ENCODE measurements at regions not wholly inside any gene's neighbourhood (a gene's known extent, or its start where the extent isn't known, plus 50 kb on each side); places are given as distances from the start of the nearest gene placed in this dataset.

DNA sequence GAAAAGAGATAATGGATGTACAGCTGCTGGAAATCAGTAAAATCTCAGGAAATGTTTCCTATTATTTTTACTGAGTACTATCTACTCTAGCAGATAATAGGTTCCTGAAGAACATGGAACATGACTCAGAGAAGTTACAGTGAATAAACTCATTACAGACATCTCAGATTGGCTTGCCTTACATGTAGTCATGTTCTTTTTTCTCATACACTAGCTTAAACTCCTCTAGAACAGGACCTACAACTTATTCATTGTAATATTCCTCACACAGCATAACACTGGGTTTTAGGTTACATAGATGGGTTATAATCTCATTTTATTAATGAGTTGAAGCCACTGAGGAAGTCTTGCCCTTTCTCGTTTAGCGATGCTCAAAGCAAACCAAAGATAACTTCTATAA, 86.9 kb upstream of the BMP2K start:
- TF ChIP-seq, protein P1, sequence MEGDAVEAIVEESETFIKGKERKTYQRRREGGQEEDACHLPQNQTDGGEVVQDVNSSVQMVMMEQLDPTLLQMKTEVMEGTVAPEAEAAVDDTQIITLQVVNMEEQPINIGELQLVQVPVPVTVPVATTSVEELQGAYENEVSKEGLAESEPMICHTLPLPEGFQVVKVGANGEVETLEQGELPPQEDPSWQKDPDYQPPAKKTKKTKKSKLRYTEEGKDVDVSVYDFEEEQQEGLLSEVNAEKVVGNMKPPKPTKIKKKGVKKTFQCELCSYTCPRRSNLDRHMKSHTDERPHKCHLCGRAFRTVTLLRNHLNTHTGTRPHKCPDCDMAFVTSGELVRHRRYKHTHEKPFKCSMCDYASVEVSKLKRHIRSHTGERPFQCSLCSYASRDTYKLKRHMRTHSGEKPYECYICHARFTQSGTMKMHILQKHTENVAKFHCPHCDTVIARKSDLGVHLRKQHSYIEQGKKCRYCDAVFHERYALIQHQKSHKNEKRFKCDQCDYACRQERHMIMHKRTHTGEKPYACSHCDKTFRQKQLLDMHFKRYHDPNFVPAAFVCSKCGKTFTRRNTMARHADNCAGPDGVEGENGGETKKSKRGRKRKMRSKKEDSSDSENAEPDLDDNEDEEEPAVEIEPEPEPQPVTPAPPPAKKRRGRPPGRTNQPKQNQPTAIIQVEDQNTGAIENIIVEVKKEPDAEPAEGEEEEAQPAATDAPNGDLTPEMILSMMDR (IDR thresholded peaks at IDR 0.05), result no peak
- TF ChIP-seq MYBL2 (CRISPR knock-in tag; IDR thresholded peaks at IDR 0.05) (no peak), RORB (CRISPR knock-in tag; IDR thresholded peaks at IDR 0.05) (no peak), TP53 (CRISPR knock-in tag; IDR thresholded peaks at IDR 0.05) (no peak), CREB1 (CRISPR knock-in tag; IDR thresholded peaks at IDR 0.05) (no peak), ZNF232 (CRISPR knock-in tag; IDR thresholded peaks at IDR 0.05) (no peak), NR1H2 (CRISPR knock-in tag; IDR thresholded peaks at IDR 0.05) (no peak)
- TF ChIP-seq, protein P2, sequence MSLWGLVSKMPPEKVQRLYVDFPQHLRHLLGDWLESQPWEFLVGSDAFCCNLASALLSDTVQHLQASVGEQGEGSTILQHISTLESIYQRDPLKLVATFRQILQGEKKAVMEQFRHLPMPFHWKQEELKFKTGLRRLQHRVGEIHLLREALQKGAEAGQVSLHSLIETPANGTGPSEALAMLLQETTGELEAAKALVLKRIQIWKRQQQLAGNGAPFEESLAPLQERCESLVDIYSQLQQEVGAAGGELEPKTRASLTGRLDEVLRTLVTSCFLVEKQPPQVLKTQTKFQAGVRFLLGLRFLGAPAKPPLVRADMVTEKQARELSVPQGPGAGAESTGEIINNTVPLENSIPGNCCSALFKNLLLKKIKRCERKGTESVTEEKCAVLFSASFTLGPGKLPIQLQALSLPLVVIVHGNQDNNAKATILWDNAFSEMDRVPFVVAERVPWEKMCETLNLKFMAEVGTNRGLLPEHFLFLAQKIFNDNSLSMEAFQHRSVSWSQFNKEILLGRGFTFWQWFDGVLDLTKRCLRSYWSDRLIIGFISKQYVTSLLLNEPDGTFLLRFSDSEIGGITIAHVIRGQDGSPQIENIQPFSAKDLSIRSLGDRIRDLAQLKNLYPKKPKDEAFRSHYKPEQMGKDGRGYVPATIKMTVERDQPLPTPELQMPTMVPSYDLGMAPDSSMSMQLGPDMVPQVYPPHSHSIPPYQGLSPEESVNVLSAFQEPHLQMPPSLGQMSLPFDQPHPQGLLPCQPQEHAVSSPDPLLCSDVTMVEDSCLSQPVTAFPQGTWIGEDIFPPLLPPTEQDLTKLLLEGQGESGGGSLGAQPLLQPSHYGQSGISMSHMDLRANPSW (CRISPR knock-in tag; conservative IDR thresholded peaks at IDR 0.05; ENCODE audit: low read depth), result no peak
- TF ChIP-seq, protein P3, sequence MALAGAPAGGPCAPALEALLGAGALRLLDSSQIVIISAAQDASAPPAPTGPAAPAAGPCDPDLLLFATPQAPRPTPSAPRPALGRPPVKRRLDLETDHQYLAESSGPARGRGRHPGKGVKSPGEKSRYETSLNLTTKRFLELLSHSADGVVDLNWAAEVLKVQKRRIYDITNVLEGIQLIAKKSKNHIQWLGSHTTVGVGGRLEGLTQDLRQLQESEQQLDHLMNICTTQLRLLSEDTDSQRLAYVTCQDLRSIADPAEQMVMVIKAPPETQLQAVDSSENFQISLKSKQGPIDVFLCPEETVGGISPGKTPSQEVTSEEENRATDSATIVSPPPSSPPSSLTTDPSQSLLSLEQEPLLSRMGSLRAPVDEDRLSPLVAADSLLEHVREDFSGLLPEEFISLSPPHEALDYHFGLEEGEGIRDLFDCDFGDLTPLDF (CRISPR knock-in tag; IDR thresholded peaks at IDR 0.05), result no peak

Measured in WTC11 (cell line).